Astrocyte (in vitro differentiated cells and primary cell): ENCODE measurements at regions not wholly inside any gene's neighbourhood (a gene's known extent, or its start where the extent isn't known, plus 50 kb on each side); places are given as distances from the start of the nearest gene placed in this dataset.

Source experiments
- CTCF ChIP-seq: IDR thresholded peaks from 2 replicates; pipeline ENCODE4 v1.5.1; 2011; ENCODE audit warnings: low read depth, mild to moderate bottlenecking, inconsistent platforms, low read length, moderate library complexity; ENCODE audit not compliant: insufficient read depth
- EZH2 ChIP-seq: IDR thresholded peaks from 2 replicates; pipeline ENCODE4 v1.6.1; 2012; ENCODE audit warnings: mild to moderate bottlenecking, low read length, inconsistent platforms; ENCODE audit not compliant: insufficient read depth

GRCh38 chr14:80017795-80018194 lies 193.5 kb downstream of the DIO2 start:
- TF ChIP-seq CTCF = no peak
- TF ChIP-seq EZH2 = no peak
